SW480 (cell line): ENCODE measurements at regions not wholly inside any gene's neighbourhood (a gene's known extent, or its start where the extent isn't known, plus 50 kb on each side); places are given as distances from the start of the nearest gene placed in this dataset.

Experiments used
- DNase-seq: peaks from one replicate; pipeline ENCODE4 v3.0.0-alpha.2; 2016; ENCODE audit warnings: low spot score

GRCh38 chr14:84197704-84198103 is 1332.2 kb upstream of the FLRT2 start:
- no peak for DNase-seq

GRCh38 chr14:84202486-84202885 is 1327.5 kb upstream of the FLRT2 start:
- DNase-seq: no peak

- no peak for DNase-seq
These were observed 1326.0 kb upstream of the FLRT2 start for GRCh38 chr14:84203896-84204295.

- no peak for DNase-seq
These were observed 1321.5 kb upstream of the FLRT2 start for GRCh38 chr14:84208451-84208850.

- no peak for DNase-seq
These were observed 1320.9 kb upstream of the FLRT2 start for GRCh38 chr14:84209031-84209430.

- no peak for DNase-seq
These were observed 1312.9 kb upstream of the FLRT2 start for GRCh38 chr14:84217066-84217465.

- DNase-seq: no peak
These were observed 1304.7 kb upstream of the FLRT2 start for GRCh38 chr14:84225268-84225667.

GRCh38 chr14:84228702-84229101 is 1301.2 kb upstream of the FLRT2 start:
- DNase-seq: no peak

- no peak for DNase-seq
These were observed 1295.7 kb upstream of the FLRT2 start for GRCh38 chr14:84234281-84234680.

- DNase-seq: no peak
These were observed 1293.7 kb upstream of the FLRT2 start for GRCh38 chr14:84236290-84236689.

GRCh38 chr14:84237881-84238280 is 1292.1 kb upstream of the FLRT2 start:
- DNase-seq: no peak

- DNase-seq: no peak
These were observed 1282.3 kb upstream of the FLRT2 start for GRCh38 chr14:84247693-84248092.

- DNase-seq: no peak
These were observed 1279.1 kb upstream of the FLRT2 start for GRCh38 chr14:84250893-84251292.

GRCh38 chr14:84251411-84252115 is 1278.4 kb upstream of the FLRT2 start:
- DNase-seq: no peak

- DNase-seq: no peak
These were observed 1277.2 kb upstream of the FLRT2 start for GRCh38 chr14:84252706-84253105.

GRCh38 chr14:84253326-84253725 is 1276.6 kb upstream of the FLRT2 start:
- DNase-seq: no peak

- DNase-seq: no peak
These were observed 1275.7 kb upstream of the FLRT2 start for GRCh38 chr14:84254290-84254689.

GRCh38 chr14:84262932-84263331 is 1267.0 kb upstream of the FLRT2 start:
- DNase-seq: no peak

GRCh38 chr14:84272290-84272721 is 1257.6 kb upstream of the FLRT2 start:
- DNase-seq: no peak

GRCh38 chr14:84273181-84273580 is 1256.8 kb upstream of the FLRT2 start:
- no peak for DNase-seq

GRCh38 chr14:84282618-84283017 is 1247.3 kb upstream of the FLRT2 start:
- DNase-seq: no peak

- DNase-seq: no peak
These were observed 1241.2 kb upstream of the FLRT2 start for GRCh38 chr14:84288781-84289180.

GRCh38 chr14:84298663-84299195 is 1231.2 kb upstream of the FLRT2 start:
- DNase-seq: no peak

- DNase-seq: no peak
These were observed 1226.8 kb upstream of the FLRT2 start for GRCh38 chr14:84303140-84303539.
